ENCODE measurements at regions not wholly inside any gene's neighbourhood (a gene's known extent, or its start where the extent isn't known, plus 50 kb on each side); places are given as distances from the start of the nearest gene placed in this dataset.

DNA sequence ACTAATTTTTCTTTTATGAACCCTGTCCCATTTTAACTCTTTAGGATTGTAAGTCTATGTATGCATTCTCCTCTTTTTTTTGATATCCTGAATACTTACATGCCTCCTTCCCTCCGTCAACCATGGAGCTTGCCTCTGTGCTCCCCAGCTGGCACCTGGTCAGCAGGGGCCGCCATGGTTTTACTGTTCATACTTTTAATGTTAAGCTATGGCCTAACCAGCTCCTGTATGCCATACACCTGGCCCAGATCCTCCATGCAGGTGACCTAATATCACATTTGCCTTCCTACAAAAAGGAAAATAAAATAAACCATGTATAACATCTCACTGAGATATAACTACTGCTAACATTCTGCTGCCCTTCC, 283.1 kb upstream of the TRIB2 start:
- Mint-ChIP-seq H3K4me3 (no peak overlapping the region), H3K27me3 (no peaks in the 10 kb centered on the region), H3K4me1 (peaks cover 77% of the 10 kb centered on the region), H3K9me3 (no peaks in the 10 kb centered on the region), H3K27ac (no peak overlapping the region), H3K36me3 (peaks cover 8% of the 10 kb centered on the region)
- CTCF ChIA-PET: interaction anchor here (0.7 to 2.9 kb wide), 5 partner anchors 19 to 605 kb away, joined by 3 to 19 read pairs (median 3); partner anchors contain the start of gene TRIB2
- no peak for DNase-seq

DNA sequence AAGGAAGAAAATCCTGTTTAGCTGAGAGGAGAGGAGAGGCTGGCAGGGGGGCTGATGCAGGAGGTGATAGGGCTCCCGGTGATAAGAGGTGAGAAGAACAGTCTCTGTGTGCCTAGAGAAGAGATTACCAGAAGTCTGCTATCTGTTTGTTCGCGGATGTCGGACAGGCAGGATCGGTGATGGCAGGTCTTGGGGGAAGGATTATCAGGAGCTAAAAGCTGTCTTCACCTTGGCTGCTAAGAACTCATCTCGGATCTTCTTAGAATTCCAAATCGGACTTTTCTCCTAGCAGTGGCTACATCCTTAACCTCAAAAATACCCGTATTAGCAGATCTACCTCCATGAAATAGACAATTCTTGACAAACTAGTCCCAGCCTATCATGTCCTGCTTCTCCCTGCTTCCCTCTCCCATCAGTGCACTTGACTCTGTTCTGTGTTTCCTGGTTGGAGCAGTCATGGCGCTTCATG, 282.1 kb upstream of the TRIB2 start:
- Mint-ChIP-seq H3K9me3 (no peaks in the 10 kb centered on the region), H3K36me3 (peaks cover 8% of the 10 kb centered on the region), H3K4me1 (peaks cover 66% of the 10 kb centered on the region)

DNA sequence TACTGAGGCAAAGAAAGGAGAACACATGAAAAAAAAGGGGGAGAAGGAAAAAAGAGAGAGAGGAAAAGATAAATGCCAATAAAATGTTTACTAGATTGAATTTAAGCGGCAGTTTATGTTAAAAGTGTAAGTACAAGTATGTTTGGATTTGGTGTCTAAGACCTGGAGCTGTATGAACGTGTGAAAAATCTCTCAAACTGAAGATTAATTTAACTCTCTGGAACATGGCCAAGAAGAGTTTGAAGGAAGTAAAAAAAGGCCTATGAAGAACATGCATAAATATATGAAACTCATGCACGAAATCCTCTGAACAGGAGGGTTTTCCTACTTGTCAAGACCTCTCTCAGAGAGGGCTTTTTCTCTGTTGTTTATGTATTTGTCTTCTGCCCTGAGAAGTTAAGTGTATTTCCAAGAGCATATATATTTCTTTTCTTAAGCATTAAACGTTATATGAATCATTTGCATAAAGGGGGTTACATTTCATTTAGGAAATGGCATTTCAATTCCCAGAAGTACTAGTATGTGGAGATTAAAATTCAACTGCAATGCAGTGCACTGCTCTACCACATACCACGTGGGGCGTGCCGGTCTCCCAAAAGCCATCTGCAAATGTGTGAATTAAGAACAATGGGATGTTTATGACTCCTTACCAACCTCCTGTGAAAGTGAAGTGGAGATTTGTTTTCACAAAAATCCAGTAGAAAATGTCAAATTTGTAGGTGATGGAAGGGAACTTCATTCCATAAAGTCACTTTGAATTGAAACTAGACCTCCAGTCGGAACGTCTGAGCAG, 281.1 kb upstream of the TRIB2 start:
- Mint-ChIP-seq H3K4me1 (peaks cover 56% of the 10 kb centered on the region), H3K27ac (no peak overlapping the region), H3K27me3 (no peaks in the 10 kb centered on the region), H3K9me3 (peaks cover 2% of the 10 kb centered on the region), H3K4me3 (no peak overlapping the region), H3K36me3 (peaks cover 8% of the 10 kb centered on the region)
- DNase-seq: no peak
- CTCF ChIA-PET: no interaction called here

More for the DNA sequence above, 282.1 kb upstream of the TRIB2 start:
- H3K27me3 Mint-ChIP-seq: no peaks in the 10 kb centered on the region
- CTCF ChIA-PET: interaction anchor here (0.8 to 2.9 kb wide), 2 partner anchors 8 to 282 kb away, joined by 3 to 19 read pairs; partner anchors contain the start of gene TRIB2
- no peak for DNase-seq
- H3K27ac Mint-ChIP-seq: no peak overlapping the region
- H3K4me3 Mint-ChIP-seq: no peak overlapping the region

DNA sequence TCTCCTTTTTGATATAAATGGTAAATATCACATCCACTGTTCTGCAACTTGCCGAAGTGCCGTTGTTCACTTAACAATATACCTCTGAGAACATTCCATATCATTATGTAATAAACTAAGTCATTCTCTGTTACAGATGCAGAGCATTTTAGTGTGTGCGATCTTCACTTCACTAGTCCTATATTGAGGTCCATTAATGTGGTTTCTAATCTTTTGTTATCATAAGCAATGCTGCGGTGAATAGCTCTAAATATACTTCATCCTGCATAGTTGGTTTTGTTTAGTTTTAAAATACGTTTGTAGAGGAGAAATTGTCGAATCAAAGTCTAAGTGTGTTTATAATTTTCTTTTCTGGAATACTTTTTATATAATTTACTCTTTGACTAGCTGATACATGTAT, 280.3 kb upstream of the TRIB2 start:
- H3K27me3 Mint-ChIP-seq: no peaks in the 10 kb centered on the region
- no peak overlapping the region for H3K4me3 Mint-ChIP-seq
- H3K27ac Mint-ChIP-seq: no peak overlapping the region
- H3K4me1 Mint-ChIP-seq: peaks cover 54% of the 10 kb centered on the region
- CTCF ChIA-PET: interaction anchor here (1.6 kb wide), 1 partner anchor 280 kb away, joined by 11 read pairs; the partner anchor contains the start of gene TRIB2
- H3K36me3 Mint-ChIP-seq: peaks cover 8% of the 10 kb centered on the region
- peaks cover 2% of the 10 kb centered on the region for H3K9me3 Mint-ChIP-seq
- no peak for DNase-seq

DNA sequence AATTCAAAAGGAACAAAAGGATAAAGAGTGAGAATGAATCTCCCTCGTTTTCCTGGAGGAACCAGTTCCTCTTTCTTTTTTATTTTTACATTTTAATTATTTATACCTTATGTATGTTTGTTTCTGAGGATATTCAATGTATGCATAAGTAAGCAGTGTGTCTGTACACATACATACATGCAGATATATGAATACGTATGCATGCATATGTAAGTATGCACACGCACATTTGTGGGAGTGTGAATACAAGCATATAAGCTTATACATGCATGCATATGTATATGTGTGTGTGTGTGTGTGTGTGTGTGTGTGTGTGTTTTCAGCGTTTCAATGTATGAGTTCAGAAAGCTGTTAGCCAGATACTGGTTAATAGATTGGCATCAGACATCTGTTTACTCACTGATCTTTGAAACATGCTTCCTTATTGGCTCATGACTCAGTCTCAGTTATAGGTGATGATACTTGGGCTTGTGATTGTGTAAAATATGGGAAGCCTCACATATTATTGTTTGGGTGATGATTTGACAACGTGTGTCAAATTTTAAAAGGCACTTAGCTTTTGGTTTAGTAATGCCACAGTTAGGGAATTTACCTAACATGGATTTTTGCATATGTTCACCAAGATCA, 279.7 kb upstream of the TRIB2 start:
- peaks cover 54% of the 10 kb centered on the region for H3K4me1 Mint-ChIP-seq
- peaks cover 12% of the 10 kb centered on the region for H3K36me3 Mint-ChIP-seq
- H3K4me3 Mint-ChIP-seq: no peak overlapping the region
- no peak for DNase-seq
- H3K27ac Mint-ChIP-seq: no peak overlapping the region
- H3K27me3 Mint-ChIP-seq: no peaks in the 10 kb centered on the region
- CTCF ChIA-PET: interaction anchor here (1.6 kb wide), 1 partner anchor 279 kb away, joined by 11 read pairs; the partner anchor contains the start of gene TRIB2
- peaks cover 2% of the 10 kb centered on the region for H3K9me3 Mint-ChIP-seq

DNA sequence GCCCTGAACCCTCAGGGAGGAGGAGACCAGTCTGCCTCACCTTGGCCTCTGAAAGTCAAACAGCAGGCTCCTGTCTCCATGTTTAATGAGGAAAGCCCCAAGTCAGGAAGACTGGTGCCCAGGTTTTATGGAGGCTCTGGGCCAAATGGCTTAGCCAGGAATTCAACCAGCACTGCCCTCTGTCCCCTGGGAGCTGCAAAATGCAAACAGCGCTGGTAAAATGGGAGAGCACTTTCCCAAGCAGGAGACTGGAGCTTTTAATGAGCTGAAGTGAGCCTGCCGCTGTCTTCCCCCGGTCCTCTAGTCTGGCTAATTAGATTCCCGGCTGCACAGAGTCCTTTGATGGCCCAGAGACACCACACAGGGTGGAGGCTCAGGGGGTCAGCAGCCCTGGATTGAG, 276.0 kb upstream of the TRIB2 start:
- no peaks in the 10 kb centered on the region for H3K27me3 Mint-ChIP-seq
- H3K9me3 Mint-ChIP-seq: peaks cover 2% of the 10 kb centered on the region
- no peak for DNase-seq
- H3K27ac Mint-ChIP-seq: no peak overlapping the region
- H3K4me1 Mint-ChIP-seq: peaks cover 39% of the 10 kb centered on the region
- H3K4me3 Mint-ChIP-seq: no peak overlapping the region
- H3K36me3 Mint-ChIP-seq: peaks cover 10% of the 10 kb centered on the region
- CTCF ChIA-PET: no interaction called here

DNA sequence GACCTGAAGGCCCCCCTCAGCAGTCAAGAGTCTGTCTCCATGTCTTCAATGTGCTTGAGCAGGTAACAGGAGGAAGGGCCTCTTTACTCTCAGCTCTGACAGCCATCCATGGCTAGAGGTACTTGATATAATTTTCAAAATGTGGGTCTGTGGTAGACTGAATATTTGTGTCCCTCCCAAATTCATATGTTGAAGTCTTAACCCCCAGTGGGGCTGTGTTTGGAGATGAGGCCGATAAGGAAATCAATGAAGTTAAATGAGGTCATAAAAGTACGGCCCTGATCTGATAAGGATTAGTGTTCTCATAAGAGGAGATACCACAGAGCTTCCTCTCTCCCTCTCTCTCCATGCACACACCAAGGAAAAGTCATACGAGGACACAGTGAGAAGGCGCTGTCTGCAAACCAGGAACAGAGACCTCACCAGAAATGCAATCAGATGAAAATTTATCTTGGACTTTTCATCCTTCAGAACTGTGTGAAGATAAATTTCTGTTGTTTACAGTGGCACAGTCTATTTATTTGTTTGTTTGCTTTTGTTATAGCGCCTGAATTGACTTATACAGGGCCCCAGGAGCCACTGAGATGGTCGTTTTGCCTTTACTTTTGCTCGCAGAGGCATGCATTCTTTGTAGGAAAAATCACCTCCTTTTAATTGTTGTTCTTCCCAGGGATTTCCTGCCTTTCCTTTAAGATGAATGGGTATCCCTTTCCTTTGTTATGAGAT, 274.8 kb upstream of the TRIB2 start:
- no peaks in the 10 kb centered on the region for H3K27me3 Mint-ChIP-seq
- peaks cover 2% of the 10 kb centered on the region for H3K9me3 Mint-ChIP-seq
- H3K4me1 Mint-ChIP-seq: peaks cover 28% of the 10 kb centered on the region
- peaks cover 10% of the 10 kb centered on the region for H3K36me3 Mint-ChIP-seq
- H3K27ac Mint-ChIP-seq: peak overlapping the region; percentile 33
- CTCF ChIA-PET: interaction anchor here (1.2 kb wide), 1 partner anchor 7 kb away, joined by 3 read pairs; no protein-coding TSS in a partner anchor
- DNase-seq: no peak
- H3K4me3 Mint-ChIP-seq: no peak overlapping the region

DNA sequence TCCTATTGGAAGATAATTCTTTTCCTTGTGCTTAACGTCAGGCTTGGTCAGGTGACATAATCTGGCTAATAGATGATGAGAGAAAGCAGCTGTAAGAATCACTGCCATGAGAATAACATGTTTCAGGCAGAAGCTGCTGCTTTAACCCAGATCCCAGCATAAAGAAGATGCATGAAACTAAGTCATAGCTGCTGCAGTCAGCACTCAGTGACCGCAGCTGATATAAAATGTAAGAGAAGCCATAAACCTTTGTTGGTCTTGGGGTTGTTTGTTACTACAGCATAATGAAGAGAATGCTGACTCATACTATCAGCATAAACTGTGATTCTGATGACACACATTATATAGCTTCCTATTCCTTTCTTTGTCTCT, 274.3 kb upstream of the TRIB2 start:
- Mint-ChIP-seq H3K4me3 (no peak overlapping the region), H3K27me3 (no peaks in the 10 kb centered on the region), H3K36me3 (peaks cover 10% of the 10 kb centered on the region), H3K9me3 (peaks cover 2% of the 10 kb centered on the region), H3K4me1 (peaks cover 22% of the 10 kb centered on the region), H3K27ac (peak overlapping the region; percentile 33)
- no peak for DNase-seq
- CTCF ChIA-PET: interaction anchor here (1.2 kb wide), 2 partner anchors 8 to 143 kb away, joined by 3 read pairs; no protein-coding TSS in a partner anchor

DNA sequence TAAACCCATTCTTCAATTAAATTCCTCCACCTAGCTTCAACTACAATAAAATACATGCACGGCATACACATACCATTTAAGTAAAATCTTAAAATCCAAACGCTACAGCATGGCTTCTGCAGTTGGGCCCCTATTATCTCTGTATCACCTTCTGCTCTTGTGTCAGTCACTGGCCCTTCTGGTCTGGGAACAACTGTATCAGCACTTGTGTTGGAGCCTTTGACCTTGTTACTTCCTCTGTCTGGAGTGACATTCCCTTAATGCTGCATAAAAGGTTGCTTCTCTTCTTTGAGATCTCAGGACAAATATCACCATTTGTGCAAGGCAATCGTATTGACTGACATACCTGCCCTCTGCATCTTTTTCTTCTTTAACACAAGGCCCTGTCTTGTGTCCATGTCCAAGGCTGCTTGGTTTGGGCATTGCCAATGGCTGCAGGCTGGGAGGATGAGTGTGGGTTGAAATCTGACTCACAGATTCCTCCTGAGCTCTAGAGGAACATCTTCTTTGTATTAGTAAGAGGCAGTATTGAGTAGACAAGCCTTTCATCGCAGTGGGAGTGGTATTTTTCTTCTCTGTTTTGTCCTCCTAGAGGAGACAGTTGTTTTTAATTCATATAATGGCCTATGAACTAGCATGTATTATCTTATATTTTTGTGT, 267.8 kb upstream of the TRIB2 start:
- CTCF ChIA-PET: no interaction called here
- Mint-ChIP-seq H3K9me3 (peaks cover 2% of the 10 kb centered on the region), H3K27me3 (no peaks in the 10 kb centered on the region), H3K36me3 (peaks cover 4% of the 10 kb centered on the region), H3K4me1 (peaks cover 25% of the 10 kb centered on the region), H3K27ac (no peak overlapping the region), H3K4me3 (no peak overlapping the region)
- no peak for DNase-seq

DNA sequence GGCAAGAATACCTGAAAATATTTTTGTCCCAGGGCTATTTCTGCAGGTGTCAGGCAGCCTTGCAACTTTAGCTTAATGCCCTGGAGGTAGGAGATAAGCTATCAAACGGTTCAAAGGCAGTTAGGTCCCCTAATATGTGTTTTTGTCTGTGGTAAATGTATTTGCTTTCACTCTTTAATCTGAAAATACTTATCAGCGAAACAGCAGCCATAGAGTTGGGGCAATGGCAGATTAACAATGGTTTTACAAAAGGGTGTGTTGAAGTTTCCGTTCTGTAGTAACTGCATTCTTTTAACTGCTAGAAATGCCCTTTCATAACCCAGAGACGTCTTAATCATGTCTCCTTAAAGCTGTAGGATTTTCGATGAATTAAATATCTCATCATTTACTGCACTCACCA, 265.0 kb upstream of the TRIB2 start:
- CTCF ChIA-PET: no interaction called here
- Mint-ChIP-seq H3K27me3 (no peaks in the 10 kb centered on the region), H3K4me1 (peaks cover 42% of the 10 kb centered on the region), H3K4me3 (peak overlapping the region; percentile 45), H3K27ac (peak overlapping the region; percentile 87), H3K36me3 (peaks cover 4% of the 10 kb centered on the region), H3K9me3 (peaks cover 2% of the 10 kb centered on the region)
- no peak for DNase-seq

DNA sequence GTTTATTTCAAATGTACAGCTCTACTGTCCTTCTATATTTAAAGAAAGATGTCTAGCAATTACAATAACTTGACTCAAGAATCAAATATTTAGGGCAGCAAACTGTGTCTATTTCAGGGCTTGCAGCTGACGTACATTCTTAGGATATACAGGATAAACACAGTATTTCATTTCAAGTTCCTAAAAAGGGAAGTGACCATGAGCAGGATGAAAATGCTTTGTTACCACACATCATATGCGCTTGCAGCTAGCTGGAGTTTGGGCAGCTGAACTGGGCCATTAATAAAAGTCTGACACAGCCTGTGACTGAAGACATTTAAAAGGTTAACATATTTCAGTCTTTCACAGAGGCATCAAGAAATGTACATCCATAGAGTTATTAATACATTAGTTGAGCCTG, 264.6 kb upstream of the TRIB2 start:
- H3K36me3 Mint-ChIP-seq: peaks cover 4% of the 10 kb centered on the region
- H3K4me1 Mint-ChIP-seq: peaks cover 46% of the 10 kb centered on the region
- peaks cover 2% of the 10 kb centered on the region for H3K9me3 Mint-ChIP-seq
- CTCF ChIA-PET: no interaction called here
- peak overlapping the region; percentile 45 for H3K4me3 Mint-ChIP-seq
- no peaks in the 10 kb centered on the region for H3K27me3 Mint-ChIP-seq
- peak overlapping the region; percentile 87 for H3K27ac Mint-ChIP-seq
- no peak for DNase-seq

DNA sequence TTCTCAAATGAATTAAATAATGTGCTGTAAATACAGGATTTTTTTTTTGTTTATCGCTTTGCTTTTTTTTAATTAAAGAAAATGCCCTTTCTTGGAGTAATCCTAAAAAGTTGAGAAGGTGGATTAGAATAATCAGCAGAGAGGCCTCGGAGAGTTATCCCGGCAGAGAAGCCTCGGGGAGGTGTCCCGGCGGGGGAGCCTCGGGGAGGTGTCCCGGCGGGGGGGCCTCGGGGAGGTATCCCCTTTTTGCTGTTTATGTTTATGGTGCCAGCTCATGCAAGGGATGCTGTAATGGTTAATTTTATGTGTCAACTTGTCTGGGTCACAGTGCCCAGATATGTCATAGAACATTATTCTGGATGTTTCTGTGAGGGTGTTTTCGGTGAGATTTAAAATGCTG, 263.0 kb upstream of the TRIB2 start:
- H3K9me3 Mint-ChIP-seq: peaks cover 2% of the 10 kb centered on the region
- DNase-seq: no peak
- H3K27ac Mint-ChIP-seq: no peak overlapping the region
- no peaks in the 10 kb centered on the region for H3K27me3 Mint-ChIP-seq
- no peak overlapping the region for H3K4me3 Mint-ChIP-seq
- CTCF ChIA-PET: no interaction called here
- H3K36me3 Mint-ChIP-seq: peaks cover 6% of the 10 kb centered on the region
- peaks cover 55% of the 10 kb centered on the region for H3K4me1 Mint-ChIP-seq

DNA sequence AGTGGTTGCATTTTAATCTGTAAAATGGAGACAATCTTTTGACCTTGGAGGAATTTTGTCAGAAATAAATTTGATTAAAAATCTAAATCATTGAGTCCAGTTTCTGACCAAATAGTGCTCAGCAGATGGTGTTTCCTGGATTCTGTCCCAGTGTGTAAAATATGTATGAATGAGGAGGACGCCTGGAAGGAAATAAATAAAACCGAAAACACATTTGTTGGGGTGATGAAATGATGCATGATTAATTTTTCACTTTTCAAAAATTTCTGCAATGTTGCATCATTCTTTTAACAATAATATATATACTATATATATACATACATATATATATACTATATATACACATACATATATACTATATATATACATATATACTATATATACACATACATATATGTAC, 261.1 kb upstream of the TRIB2 start:
- no peak for DNase-seq
- peaks cover 2% of the 10 kb centered on the region for H3K9me3 Mint-ChIP-seq
- H3K36me3 Mint-ChIP-seq: peaks cover 8% of the 10 kb centered on the region
- CTCF ChIA-PET: no interaction called here
- H3K4me3 Mint-ChIP-seq: no peak overlapping the region
- H3K27ac Mint-ChIP-seq: no peak overlapping the region
- no peaks in the 10 kb centered on the region for H3K27me3 Mint-ChIP-seq
- peaks cover 52% of the 10 kb centered on the region for H3K4me1 Mint-ChIP-seq
